GM13976 (cell line): ENCODE measurements at regions not wholly inside any gene's neighbourhood (a gene's known extent, or its start where the extent isn't known, plus 50 kb on each side); places are given as distances from the start of the nearest gene placed in this dataset.

Source experiments
- DNase-seq: peaks from one replicate; pipeline ENCODE4 v3.0.0; 2012; ENCODE audit warnings: low spot score
- CTCF ChIP-seq: IDR thresholded peaks from 2 replicates; pipeline ENCODE4 v1.5.1; 2012; ENCODE audit warnings: borderline replicate concordance, mild to moderate bottlenecking; ENCODE audit not compliant: insufficient read depth; ENCODE audit errors: extremely low read depth, missing control alignments, control extremely low read depth
- in situ Hi-C: fragments of 300-500 bp; cut with MboI; formaldehyde crosslinking; loops from one replicate; pipeline ENCODE4 v1.12.0; 2022; ENCODE audit warnings: low sequenced_read_pairs, mixed read lengths, inconsistent platforms; ENCODE audit not compliant: unreplicated experiment

GRCh38 chr4:164197556-164197955 lies 556.4 kb upstream of the SMIM31 start:
- no peak for TF ChIP-seq CTCF
- no peak for DNase-seq
- in situ Hi-C loops, result no loop called here

- in situ Hi-C loops, result no loop called here
- DNase-seq, result no peak
- TF ChIP-seq CTCF, result no peak
Observed at GRCh38 chr4:164203476-164203875, 550.5 kb upstream of the SMIM31 start.

GRCh38 chr4:164204434-164204833 lies 549.5 kb upstream of the SMIM31 start:
- in situ Hi-C loops, result no loop called here
- no peak for DNase-seq
- no peak for TF ChIP-seq CTCF

- no peak for TF ChIP-seq CTCF
- DNase-seq, result no peak
- in situ Hi-C loops, result no loop called here
Observed at GRCh38 chr4:164207460-164207859, 546.5 kb upstream of the SMIM31 start.

- TF ChIP-seq CTCF, result no peak
- in situ Hi-C loops, result no loop called here
- DNase-seq, result no peak
Observed at GRCh38 chr4:164210377-164210776, 543.6 kb upstream of the SMIM31 start.

- no peak for TF ChIP-seq CTCF
- DNase-seq, result no peak
- in situ Hi-C loops, result no loop called here
Observed at GRCh38 chr4:164212134-164212533, 541.8 kb upstream of the SMIM31 start.

GRCh38 chr4:164212714-164213113 lies 541.2 kb upstream of the SMIM31 start:
- no peak for DNase-seq
- in situ Hi-C loops, result no loop called here
- TF ChIP-seq CTCF, result no peak
